Immature natural killer cell (primary cell): ENCODE measurements at regions not wholly inside any gene's neighbourhood (a gene's known extent, or its start where the extent isn't known, plus 50 kb on each side); places are given as distances from the start of the nearest gene placed in this dataset.

Experiments used
- DNase-seq, 3 donors: peaks; one replicate each; pipeline ENCODE4 v3.0.0; 2022; ENCODE audit warnings: mixed read lengths in 1 of 3
- H3K27ac Mint-ChIP-seq, 6 donors: one replicate each; pipeline ENCODE4 v1.8.0; 2020; ENCODE audit warnings: mixed read lengths in 6 of 6, mild to moderate bottlenecking in 5 of 6, inconsistent platforms in 4 of 6, moderate library complexity in 3 of 6
- H3K27me3 Mint-ChIP-seq, 3 donors: one replicate each; pipeline ENCODE4 v1.8.0; 2020 to 2021; ENCODE audit warnings: low read depth in 3 of 3, mild to moderate bottlenecking in 3 of 3, mixed read lengths in 3 of 3, moderate library complexity in 3 of 3, inconsistent platforms in 1 of 3
- H3K36me3 Mint-ChIP-seq, 3 donors: one replicate each; pipeline ENCODE4 v1.8.0; 2020; ENCODE audit warnings: mixed read lengths in 3 of 3, inconsistent platforms in 2 of 3, mild to moderate bottlenecking in 2 of 3
- H3K4me1 Mint-ChIP-seq, 2 donors: one replicate each; pipeline ENCODE4 v1.8.0; 2020; ENCODE audit warnings: inconsistent platforms in 2 of 2, mild to moderate bottlenecking in 2 of 2, mixed read lengths in 2 of 2, moderate library complexity in 1 of 2
- H3K4me3 Mint-ChIP-seq, 5 donors: one replicate each; pipeline ENCODE4 v1.8.0; 2020; ENCODE audit warnings: mild to moderate bottlenecking in 5 of 5, mixed read lengths in 5 of 5, inconsistent platforms in 3 of 5, moderate library complexity in 3 of 5
- H3K9me3 Mint-ChIP-seq, 6 donors: one replicate each; pipeline ENCODE4 v1.8.0; 2020; ENCODE audit warnings: mild to moderate bottlenecking in 6 of 6, mixed read lengths in 6 of 6, inconsistent platforms in 4 of 6, moderate library complexity in 3 of 6

- Mint-ChIP-seq H3K9me3 (peaks cover 0 to 15% (median 2%) of the 10 kb centered on the region in 6 donors), H3K4me1 (no peaks in the 10 kb centered on the region), H3K36me3 (no peaks in the 10 kb centered on the region), H3K27ac (no peak overlapping the region), H3K4me3 (no peak overlapping the region), H3K27me3 (no peaks in the 10 kb centered on the region)
- no peak for DNase-seq
These were observed 268.7 kb upstream of the DKK2 start for GRCh38 chr4:107304699-107305286.

DNA sequence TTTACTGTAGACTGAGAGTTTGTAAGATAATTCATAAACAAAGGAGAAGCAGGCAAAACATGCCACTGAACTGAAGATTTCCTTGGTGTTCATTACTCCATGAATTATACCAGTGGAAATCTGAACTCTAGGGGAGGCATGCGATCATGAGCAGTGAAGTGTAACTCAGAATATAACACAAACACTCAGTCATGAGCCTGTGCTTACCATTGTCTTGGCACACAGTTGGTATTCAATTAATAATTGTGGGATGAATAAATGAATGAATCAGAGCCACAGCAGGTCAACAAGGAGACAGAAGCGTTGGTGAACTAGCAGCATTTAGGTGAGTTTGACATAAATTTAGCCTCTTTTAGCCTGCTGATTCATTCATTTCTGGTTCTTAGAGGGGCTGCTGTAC lies 263.5 kb upstream of the DKK2 start:
- Mint-ChIP-seq H3K27me3 (peaks cover 1 to 2% (median 2%) of the 10 kb centered on the region in 3 donors), H3K4me1 (no peaks in the 10 kb centered on the region), H3K36me3 (no peaks in the 10 kb centered on the region), H3K27ac (no peak overlapping the region), H3K4me3 (no peak overlapping the region), H3K9me3 (peaks cover 2 to 17% (median 7%) of the 10 kb centered on the region in 6 donors)
- DNase-seq = no peak

- Mint-ChIP-seq H3K27ac (no peak overlapping the region), H3K36me3 (no peaks in the 10 kb centered on the region)
These were observed 256.9 kb upstream of the DKK2 start for GRCh38 chr4:107292979-107293378.

GRCh38 chr4:107283587-107284559 lies 247.8 kb upstream of the DKK2 start:
- Mint-ChIP-seq H3K27ac (no peak overlapping the region), H3K27me3 (peaks cover 0 to 2% (median 2%) of the 10 kb centered on the region in 3 donors), H3K4me3 (no peak overlapping the region), H3K36me3 (no peaks in the 10 kb centered on the region), H3K9me3 (peaks cover 0 to 16% (median 4%) of the 10 kb centered on the region in 6 donors), H3K4me1 (no peaks in the 10 kb centered on the region)
- DNase-seq = no peak

More at GRCh38 chr4:107292979-107293378, 256.9 kb upstream of the DKK2 start:
- no peak for DNase-seq
- no peak overlapping the region for H3K4me3 Mint-ChIP-seq
- no peaks in the 10 kb centered on the region for H3K4me1 Mint-ChIP-seq
- H3K9me3 Mint-ChIP-seq = peaks cover 13 to 40% (median 19%) of the 10 kb centered on the region in 6 donors
- H3K27me3 Mint-ChIP-seq = peaks cover 2 to 3% (median 2%) of the 10 kb centered on the region in 3 donors

DNA sequence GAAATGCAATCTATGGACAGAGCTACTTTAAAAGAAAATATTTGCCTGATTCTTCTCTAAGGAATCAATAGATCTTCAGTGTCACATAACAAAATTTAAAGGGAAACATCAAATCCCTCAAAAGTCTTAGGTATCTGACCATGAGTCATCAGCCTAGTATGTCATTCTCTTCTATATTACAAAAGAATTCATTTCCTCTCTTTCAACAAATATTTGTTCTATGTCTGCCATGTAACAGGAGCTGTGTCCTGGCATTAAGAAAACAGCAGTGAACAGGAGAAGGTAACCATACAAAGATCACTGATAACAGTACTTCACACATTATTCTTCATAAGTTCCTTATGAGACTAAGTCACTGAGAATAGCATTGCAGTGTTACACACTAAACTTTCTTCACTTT lies 243.6 kb upstream of the DKK2 start:
- no peaks in the 10 kb centered on the region for H3K36me3 Mint-ChIP-seq
- peaks cover 0 to 11% (median under 1%) of the 10 kb centered on the region in 6 donors for H3K9me3 Mint-ChIP-seq
- H3K27me3 Mint-ChIP-seq = peaks cover 0 to 2% (median 2%) of the 10 kb centered on the region in 3 donors
- no peaks in the 10 kb centered on the region for H3K4me1 Mint-ChIP-seq
- no peak overlapping the region for H3K27ac Mint-ChIP-seq
- no peak overlapping the region for H3K4me3 Mint-ChIP-seq
- DNase-seq = no peak

GRCh38 chr4:107278791-107279483 lies 242.8 kb upstream of the DKK2 start:
- no peak for DNase-seq
- H3K4me3 Mint-ChIP-seq = no peak overlapping the region
- H3K4me1 Mint-ChIP-seq = no peaks in the 10 kb centered on the region
- peaks cover 0 to 11% (median under 1%) of the 10 kb centered on the region in 6 donors for H3K9me3 Mint-ChIP-seq
- H3K36me3 Mint-ChIP-seq = no peaks in the 10 kb centered on the region
- no peak overlapping the region for H3K27ac Mint-ChIP-seq
- H3K27me3 Mint-ChIP-seq = peaks cover 0 to 2% (median 2%) of the 10 kb centered on the region in 3 donors

DNA sequence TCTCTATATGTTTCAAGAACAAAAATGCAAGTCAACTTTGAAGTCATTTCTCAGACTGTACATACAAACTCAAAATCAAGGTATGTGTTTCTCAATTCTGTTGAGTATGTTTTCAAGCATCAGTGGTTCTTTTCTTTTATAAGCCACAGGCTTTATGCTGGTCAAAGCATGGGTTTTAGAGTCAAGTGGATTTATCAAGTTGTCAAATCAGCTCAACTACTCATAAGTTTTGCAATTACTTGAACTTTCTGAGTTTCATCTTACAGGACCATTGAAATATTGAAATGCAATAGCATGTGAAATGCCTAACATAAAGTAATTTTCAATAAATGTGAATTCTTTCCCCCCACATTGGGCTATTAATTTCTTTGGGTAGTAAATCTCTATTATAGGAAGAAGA lies 239.9 kb upstream of the DKK2 start:
- Mint-ChIP-seq H3K27ac (no peak overlapping the region), H3K36me3 (no peaks in the 10 kb centered on the region), H3K9me3 (peaks cover 0 to 9% (median 2%) of the 10 kb centered on the region in 6 donors), H3K4me1 (no peaks in the 10 kb centered on the region), H3K4me3 (no peak overlapping the region), H3K27me3 (peaks cover 0 to 2% (median 1%) of the 10 kb centered on the region in 3 donors)
- DNase-seq = no peak

GRCh38 chr4:107275225-107275624 lies 239.1 kb upstream of the DKK2 start:
- DNase-seq = no peak
- Mint-ChIP-seq H3K36me3 (no peaks in the 10 kb centered on the region), H3K4me1 (no peaks in the 10 kb centered on the region), H3K27ac (no peak overlapping the region), H3K27me3 (peaks cover 0 to 2% (median 1%) of the 10 kb centered on the region in 3 donors), H3K4me3 (no peak overlapping the region), H3K9me3 (peaks cover 0 to 10% (median 2%) of the 10 kb centered on the region in 6 donors)

GRCh38 chr4:107270614-107271013 lies 234.5 kb upstream of the DKK2 start:
- Mint-ChIP-seq H3K9me3 (peaks cover 0 to 9% (median 2%) of the 10 kb centered on the region in 6 donors), H3K4me3 (no peak overlapping the region), H3K4me1 (no peaks in the 10 kb centered on the region), H3K36me3 (no peaks in the 10 kb centered on the region), H3K27me3 (peaks cover 0 to 4% (median 1%) of the 10 kb centered on the region in 3 donors), H3K27ac (no peak overlapping the region)
- DNase-seq = no peak

DNA sequence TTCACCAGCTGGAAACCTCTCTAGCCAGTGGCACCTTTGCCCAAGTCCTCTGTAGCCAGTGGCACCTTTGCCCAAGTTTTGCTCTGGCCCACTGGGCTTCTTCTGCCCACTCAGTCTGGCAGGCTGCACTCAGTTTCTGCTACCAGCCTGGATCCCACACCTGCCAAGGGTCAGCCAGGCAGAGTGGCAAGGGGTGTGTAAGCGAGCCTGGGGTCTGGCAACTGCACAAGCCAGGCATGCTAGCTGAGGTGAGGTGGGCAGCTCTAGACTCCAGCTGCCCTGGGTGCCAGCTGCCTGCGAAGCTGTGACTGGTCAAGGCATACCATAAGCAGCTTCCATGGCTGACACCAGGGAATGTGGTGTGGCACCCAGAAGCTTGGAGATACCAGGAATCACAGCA lies 233.1 kb upstream of the DKK2 start:
- Mint-ChIP-seq H3K27me3 (peaks cover 0 to 4% (median 1%) of the 10 kb centered on the region in 3 donors), H3K36me3 (no peaks in the 10 kb centered on the region), H3K27ac (no peak overlapping the region), H3K4me3 (no peak overlapping the region), H3K4me1 (no peaks in the 10 kb centered on the region), H3K9me3 (peaks cover 0 to 9% (median 2%) of the 10 kb centered on the region in 6 donors)
- no peak for DNase-seq

DNA sequence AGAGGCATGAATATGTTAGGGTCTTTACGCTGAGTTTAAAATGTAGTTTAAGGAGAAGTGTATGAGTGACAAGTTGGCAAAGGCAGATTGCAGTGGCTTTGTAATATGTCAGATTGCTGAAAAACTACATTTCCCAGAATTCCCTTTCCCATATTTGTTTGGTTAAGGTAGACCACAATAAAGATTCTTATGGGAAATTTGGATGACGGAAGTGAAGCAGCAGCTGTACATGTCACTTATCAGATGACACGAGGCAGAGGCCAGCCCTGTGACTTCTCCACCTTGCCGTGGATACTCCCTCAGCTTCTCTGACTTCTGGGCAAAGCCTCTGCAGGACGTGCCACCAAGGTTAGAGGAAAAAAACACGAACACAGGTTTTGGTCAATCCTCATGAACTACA lies 229.7 kb upstream of the DKK2 start:
- no peak overlapping the region for H3K4me3 Mint-ChIP-seq
- peaks cover 0 to 2% (median 0%) of the 10 kb centered on the region in 3 donors for H3K27me3 Mint-ChIP-seq
- peaks cover 0 to 10% (median 3%) of the 10 kb centered on the region in 6 donors for H3K9me3 Mint-ChIP-seq
- H3K27ac Mint-ChIP-seq = no peak overlapping the region
- DNase-seq = no peak
- H3K4me1 Mint-ChIP-seq = no peaks in the 10 kb centered on the region
- no peaks in the 10 kb centered on the region for H3K36me3 Mint-ChIP-seq

DNA sequence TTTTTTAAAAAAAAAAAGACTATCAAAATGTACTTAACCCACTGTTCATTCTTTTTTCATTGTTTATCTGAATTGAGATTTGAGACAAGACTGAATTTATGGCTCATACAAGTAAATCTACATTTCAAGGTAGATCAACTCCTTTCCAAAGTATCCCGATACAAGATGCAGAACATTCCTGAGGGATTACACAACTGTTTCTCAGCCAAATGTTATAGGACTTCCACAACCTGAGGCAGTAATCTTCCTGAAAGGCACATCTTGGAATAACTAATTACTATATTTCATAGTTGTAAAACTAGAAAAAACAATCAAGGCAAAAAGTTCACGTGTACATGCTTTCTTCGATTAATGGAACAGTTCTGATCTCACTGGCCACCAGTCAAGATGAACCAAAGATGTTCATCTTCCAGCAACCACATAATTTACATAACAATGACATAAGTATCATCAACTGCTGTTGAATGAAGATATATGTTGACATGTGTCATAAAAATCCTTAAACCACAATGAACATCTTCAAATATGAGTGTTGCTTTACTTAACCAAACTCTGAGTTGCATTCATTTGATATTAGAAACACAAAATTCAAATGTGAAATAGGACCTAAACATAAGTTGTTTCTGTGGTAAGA lies 225.2 kb upstream of the DKK2 start:
- no peak for DNase-seq
- Mint-ChIP-seq H3K36me3 (no peaks in the 10 kb centered on the region), H3K4me1 (no peaks in the 10 kb centered on the region), H3K9me3 (peaks cover 0 to 10% (median 3%) of the 10 kb centered on the region in 6 donors), H3K27me3 (peaks cover 0 to 1% (median 0%) of the 10 kb centered on the region in 3 donors), H3K4me3 (no peak overlapping the region), H3K27ac (no peak overlapping the region)

GRCh38 chr4:107258359-107258758 lies 222.2 kb upstream of the DKK2 start:
- Mint-ChIP-seq H3K36me3 (no peaks in the 10 kb centered on the region), H3K4me1 (no peaks in the 10 kb centered on the region), H3K27me3 (peaks cover 0 to 1% (median 0%) of the 10 kb centered on the region in 3 donors), H3K27ac (no peak overlapping the region), H3K4me3 (no peak overlapping the region), H3K9me3 (peaks cover 0 to 10% (median 5%) of the 10 kb centered on the region in 6 donors)
- no peak for DNase-seq
